ENCODE measurements at regions not wholly inside any gene's neighbourhood (a gene's known extent, or its start where the extent isn't known, plus 50 kb on each side); places are given as distances from the start of the nearest gene placed in this dataset.

- TF ChIP-seq CHD7 (IDR thresholded peaks at IDR 0.05; ENCODE audit: insufficient replicate concordance, low read length): no peak
- TF ChIP-seq CREB1 (IDR thresholded peaks at IDR 0.05): no peak
- TF ChIP-seq SIN3A (conservative IDR thresholded peaks at IDR 0.05 in 1 of 2, IDR thresholded peaks at IDR 0.05 in 1 of 2; ENCODE audit: low read depth in 1 of 2, low read length in 2 of 2): no peak
- no peak for TF ChIP-seq BACH1 (IDR thresholded peaks at IDR 0.05; ENCODE audit: low read length)
- TF ChIP-seq SP4 (IDR thresholded peaks at IDR 0.05; ENCODE audit: low read length): no peak
- TF ChIP-seq ASH2L (IDR thresholded peaks at IDR 0.05; ENCODE audit: low read length): no peak
- TF ChIP-seq TBP (IDR thresholded peaks at IDR 0.05; ENCODE audit: low read depth, low read length): no peak
These were observed 233.5 kb downstream of the PLPP3 start (continued) for GRCh38 chr1:56345831-56346230.
